HG03575 (cell line): ENCODE measurements at regions not wholly inside any gene's neighbourhood (a gene's known extent, or its start where the extent isn't known, plus 50 kb on each side); places are given as distances from the start of the nearest gene placed in this dataset.

Source experiments
- ATAC-seq: cut with Tn5 transposase; IDR thresholded peaks from one replicate; pipeline ENCODE4 v1.9.1; 2021; ENCODE audit not compliant: unreplicated experiment, insufficient number of reproducible peaks, low FRiP score; ENCODE audit errors: extremely low read depth

- no peak for ATAC-seq
Measured at GRCh38 chr4:60805500-60806313, 394.4 kb upstream of the ADGRL3 start.

GRCh38 chr4:60808726-60809485 is 391.2 kb upstream of the ADGRL3 start:
- no peak for ATAC-seq

DNA sequence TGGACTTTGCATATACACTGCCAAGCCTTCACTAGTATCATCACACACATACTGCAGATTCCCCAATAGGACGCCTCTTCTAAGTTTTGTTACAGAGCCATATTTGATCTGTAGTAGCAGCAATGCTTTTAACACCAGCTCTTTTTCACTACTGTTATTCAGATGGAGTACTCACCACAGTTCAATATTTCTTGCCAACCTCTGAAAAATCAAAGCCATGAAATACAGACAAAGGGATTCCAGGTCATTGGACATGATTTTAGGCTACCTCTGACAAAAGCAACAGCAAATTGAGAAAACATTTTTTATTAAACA is 390.7 kb upstream of the ADGRL3 start:
- no peak for ATAC-seq

GRCh38 chr4:60812811-60813210 is 387.3 kb upstream of the ADGRL3 start:
- ATAC-seq = no peak

DNA sequence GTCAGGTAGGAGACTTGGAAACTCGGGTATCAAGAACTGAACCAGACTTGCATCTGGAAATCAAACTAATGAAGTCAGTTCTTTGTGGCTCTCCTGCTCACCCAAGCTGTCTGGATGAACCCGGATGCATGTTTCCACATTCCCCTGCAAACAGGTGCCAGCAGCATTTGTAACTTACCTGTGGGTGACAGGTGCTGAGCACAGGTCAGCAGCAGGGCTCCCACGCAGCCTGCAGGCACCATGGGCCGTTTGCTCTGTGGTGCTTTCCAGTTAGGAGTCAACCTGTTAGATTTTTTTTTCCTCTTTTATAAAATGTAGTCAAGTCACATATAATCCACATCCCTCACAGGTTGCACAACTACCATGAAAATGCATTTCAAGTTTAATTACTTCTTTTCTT is 385.6 kb upstream of the ADGRL3 start:
- no peak for ATAC-seq

DNA sequence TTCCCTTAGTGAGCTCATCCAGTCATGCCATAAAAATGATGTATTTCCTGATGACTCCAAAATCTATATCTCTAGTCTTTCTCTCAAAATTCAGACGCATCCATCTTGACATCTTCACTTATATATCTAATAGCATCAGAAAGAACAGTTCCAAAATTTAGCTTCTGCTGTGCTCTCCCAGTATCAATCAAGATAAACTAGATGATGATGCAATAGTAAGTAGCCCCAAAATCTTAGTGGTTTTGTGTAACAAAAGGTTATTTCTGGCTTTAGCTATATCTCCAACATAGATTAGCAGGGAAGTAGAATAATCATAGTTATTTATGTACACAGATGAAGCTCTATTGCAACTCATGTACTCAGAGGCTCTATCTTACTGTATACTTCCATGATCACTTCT is 382.5 kb upstream of the ADGRL3 start:
- ATAC-seq = no peak

GRCh38 chr4:60822986-60823385 is 377.1 kb upstream of the ADGRL3 start:
- no peak for ATAC-seq

DNA sequence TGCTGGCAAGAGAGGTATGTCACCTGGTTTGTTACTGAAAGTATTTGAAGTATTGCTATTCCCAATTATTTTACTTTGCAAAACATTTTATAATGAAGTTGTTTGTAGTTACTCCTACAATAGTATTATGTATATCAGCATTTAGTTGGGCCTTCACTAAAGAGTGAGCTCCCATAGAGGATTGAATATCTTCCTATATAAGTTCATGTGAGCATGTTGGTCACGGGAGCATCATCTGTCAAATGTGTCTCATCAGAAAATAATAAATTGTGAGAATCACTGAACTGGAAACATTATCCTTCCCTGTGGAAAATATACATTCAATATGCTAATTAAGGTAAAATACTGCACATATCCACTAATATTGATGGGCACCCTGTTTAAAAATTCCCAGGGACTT is 360.1 kb upstream of the ADGRL3 start:
- no peak for ATAC-seq

- ATAC-seq = no peak
Measured at GRCh38 chr4:60846678-60847077, 353.4 kb upstream of the ADGRL3 start.

- no peak for ATAC-seq
Measured at GRCh38 chr4:60847614-60848013, 352.5 kb upstream of the ADGRL3 start.

GRCh38 chr4:60857130-60857753 is 342.9 kb upstream of the ADGRL3 start:
- no peak for ATAC-seq

DNA sequence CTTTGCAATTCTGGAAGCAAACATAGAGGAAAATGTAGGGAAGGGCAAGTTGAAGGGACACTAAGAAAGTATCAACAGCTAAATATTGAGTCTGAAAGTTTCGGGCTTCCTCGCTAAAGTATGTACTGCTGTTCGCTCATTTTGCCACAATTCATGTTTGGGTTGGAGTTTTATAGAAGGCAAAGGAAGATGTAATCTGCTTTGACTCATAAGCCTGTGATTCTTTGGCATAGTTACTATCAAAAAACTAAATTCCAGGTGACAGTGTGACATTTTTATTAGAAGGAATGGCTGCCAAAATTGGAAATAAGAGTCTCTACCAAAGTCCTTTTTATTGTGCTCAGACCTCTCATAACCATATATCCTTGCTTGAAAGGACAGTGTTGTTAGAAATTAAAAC is 336.7 kb upstream of the ADGRL3 start:
- ATAC-seq = no peak

DNA sequence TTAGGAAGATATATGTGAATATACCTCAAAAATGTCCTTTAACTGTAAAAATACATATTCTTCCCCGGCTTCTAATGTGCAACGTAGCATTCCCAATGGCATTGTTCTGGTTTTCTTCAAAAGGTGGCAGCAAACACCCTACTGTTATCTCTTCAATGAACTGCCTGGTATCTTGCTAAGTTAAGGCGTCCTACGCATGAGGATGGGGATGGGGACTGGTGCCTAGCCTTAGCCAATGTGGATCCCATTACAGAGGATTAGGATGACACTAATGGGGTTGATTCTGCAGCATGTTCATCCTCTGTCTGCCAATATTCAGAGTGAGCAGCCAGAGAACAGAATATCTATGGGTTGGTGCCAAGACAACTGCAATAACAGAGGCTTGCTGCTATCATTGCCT is 334.9 kb upstream of the ADGRL3 start:
- ATAC-seq = no peak

DNA sequence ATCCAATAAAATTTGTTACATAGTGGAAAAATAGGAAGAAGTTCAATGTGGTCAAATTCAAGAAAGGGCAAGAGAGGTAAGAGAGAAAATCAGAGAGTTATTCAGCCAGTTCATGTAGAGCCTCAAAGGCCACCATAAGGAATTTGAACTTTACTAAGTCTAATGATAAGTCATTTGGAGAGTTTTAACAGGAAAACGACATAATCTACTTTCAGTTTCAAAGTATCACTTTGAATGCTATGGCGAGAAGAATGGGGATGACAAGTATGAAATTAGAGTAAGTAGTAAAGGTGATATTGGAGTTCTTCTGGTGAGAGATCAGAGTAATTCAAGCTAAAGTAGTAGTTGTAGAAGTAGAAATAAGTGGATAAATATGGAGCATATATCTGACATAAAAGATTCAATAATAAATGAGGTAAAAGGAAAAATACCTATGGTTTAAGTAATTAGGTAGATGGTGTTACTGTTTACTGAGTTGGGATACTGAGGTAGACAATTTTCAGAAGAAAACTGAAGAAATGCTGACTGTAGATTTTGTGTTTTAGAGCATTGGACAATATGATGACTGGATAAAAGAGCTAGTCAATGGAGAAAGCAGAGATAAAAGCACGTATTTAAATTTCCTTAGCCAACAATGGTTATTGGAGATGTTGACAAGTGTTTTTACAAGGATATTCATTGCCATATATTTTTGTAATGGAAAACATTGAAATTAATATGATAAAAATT is 331.7 kb upstream of the ADGRL3 start:
- ATAC-seq = no peak

DNA sequence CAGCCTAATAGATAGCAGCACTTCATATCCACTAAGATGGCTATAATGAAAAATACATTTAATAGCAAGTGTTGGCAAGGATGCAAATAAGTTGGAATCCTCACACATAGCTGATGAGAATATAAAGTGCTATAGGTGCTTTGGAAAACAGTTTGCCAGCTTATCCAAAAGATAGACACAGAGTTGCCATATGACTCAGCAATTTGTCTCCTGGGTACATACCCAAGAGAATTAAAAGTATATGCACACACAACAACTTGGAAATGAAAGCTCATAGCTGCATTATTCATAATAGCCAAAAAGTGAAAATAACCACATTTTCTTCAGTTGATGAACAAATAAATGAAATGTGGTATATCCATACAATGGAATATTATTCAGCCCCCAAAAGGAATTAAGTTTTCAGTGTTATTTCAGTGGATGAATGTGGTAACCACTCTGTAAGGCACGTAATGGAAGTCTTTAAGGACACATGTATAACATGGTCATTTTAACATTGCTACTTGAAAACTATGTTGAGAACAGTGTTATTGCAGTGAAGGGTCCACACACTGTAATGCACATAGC is 320.9 kb upstream of the ADGRL3 start:
- no peak for ATAC-seq

DNA sequence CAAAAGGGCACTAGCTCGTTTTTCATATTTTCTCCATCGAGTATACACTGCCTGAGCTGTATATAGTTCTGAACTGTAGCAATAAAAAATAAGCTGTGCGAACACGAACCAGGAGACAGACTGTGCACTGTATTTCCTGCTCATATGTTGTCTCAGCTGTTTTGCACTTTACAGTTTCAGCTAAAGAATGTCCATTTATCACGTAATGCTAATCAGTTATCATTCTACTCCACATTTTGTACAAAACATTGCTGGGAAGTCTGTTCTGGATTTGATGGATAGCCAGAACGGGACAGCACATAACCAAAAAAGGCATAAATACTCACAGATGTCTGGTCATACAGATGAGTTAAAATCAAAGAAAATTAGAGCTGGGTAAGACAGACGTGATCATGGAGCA is 315.5 kb upstream of the ADGRL3 start:
- ATAC-seq = no peak

DNA sequence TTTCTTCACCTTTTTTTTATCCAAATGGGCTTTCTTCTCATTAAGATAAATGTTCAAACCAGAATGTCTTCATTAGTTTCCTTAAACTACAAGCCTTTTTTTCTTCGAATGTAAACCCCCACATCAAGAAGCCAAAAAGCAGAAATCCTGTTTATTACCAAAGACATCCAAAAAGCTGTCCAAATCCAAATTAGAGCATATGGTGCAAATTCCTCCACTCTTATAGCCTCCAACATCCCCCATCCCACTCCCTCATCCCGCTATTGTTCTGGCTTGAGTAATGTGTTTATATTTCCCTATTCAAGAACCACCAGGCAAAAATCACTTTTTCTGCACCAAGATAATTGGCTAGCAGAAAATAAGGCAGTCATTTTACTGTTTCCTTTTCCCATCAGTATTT is 315.1 kb upstream of the ADGRL3 start:
- no peak for ATAC-seq

DNA sequence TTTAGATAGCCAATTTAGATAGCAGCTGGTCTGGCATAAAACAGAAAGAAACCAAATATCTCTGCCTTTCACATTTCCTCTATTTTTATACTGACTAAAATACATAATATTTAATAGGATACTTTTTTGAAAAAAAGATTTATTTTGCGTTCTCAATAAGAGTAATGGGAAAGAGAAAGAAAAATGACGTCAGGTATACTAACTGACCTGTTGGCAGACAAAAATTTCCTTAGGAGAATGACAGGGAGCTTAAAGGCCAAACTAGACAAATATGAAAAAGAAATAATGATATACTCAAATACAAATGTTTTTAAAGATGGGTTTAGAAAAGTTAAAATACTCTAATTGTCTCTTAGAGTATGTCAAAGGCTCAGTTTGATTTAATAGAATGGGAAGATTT is 309.4 kb upstream of the ADGRL3 start:
- ATAC-seq = no peak

- no peak for ATAC-seq
Measured at GRCh38 chr4:60891947-60892346, 308.2 kb upstream of the ADGRL3 start.
